Heart left ventricle (tissue), 13 donors: ENCODE measurements at regions not wholly inside any gene's neighbourhood (a gene's known extent, or its start where the extent isn't known, plus 50 kb on each side); places are given as distances from the start of the nearest gene placed in this dataset.

Experiments
- POLR2A ChIP-seq, 2 donors: fragments of 450-650 bp; IDR thresholded peaks; one replicate each; pipeline ENCODE4 v1.6.1; 2017; ENCODE audit warnings: antibody characterized with exemption in 2 of 2, mild to moderate bottlenecking in 2 of 2, moderate library complexity in 2 of 2
- TF ChIP-seq, protein P1 (sequence below), 12 donors: fragments of 200-600 bp; sonication (generic) in 4 of 12; IDR thresholded peaks; one replicate each; pipeline versions ENCODE4 v1.5.0 to v1.8.0; 2018 to 2022; ENCODE audit warnings: antibody characterized with exemption in 12 of 12, mild to moderate bottlenecking in 5 of 12
- donor health status: ischemic (EF 13 %, LVEDD 7.1; RV severe dilation, severe dysfunction).
- donor health status: DM: no; HTN: yes; CAD: no.
- donor health status: DM: no; HTN: no; CAD: no.
- donor health status: ischemic (EF 25% LVEDD 6.9; RV normal size, moderate dysfunction).
- donor health status: ischemic (EF 25% LVEDD 5.7; RV mildly dilated, moderate dysfunction).
- donor health status: ischemic (EF 35%, LVEDD 5.7; RV mildly dilated, moderate dysfunction).
- donor health status: nonischemic (EF 11% LVEDD 7.7; RV severe dilation, severe dysfunction).
- donor health status: DM: yes; HTN: yes; CAD: no.
- donor health status: PGD.
- donor health status: ischemic (EF 29% LVEDD 5.4; RV normal size, mild dysfunction).
- donor health status: nonischemic (EF 23%, LVEDD 6.1; RV moderate dilation, normal function).

DNA sequence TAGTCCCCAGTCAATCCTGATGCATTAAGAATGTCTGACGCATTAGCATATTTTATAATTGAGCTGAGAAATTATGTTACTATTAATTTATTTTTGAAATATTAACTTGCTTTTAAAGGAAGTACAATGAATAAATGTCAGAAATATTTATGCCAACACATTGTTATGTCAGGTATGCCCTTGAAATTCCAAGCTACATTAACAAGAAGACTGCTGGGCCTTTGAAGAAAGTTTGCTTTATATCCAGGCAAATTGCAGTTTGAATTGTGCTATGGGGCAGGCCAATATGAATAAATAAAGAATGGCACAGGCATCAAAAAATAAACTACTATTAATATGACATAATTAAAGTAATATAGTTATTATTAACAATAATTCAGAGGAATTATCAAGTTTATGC, 1391.3 kb downstream of the PLA2G4A start:
- TF ChIP-seq, protein P1, sequence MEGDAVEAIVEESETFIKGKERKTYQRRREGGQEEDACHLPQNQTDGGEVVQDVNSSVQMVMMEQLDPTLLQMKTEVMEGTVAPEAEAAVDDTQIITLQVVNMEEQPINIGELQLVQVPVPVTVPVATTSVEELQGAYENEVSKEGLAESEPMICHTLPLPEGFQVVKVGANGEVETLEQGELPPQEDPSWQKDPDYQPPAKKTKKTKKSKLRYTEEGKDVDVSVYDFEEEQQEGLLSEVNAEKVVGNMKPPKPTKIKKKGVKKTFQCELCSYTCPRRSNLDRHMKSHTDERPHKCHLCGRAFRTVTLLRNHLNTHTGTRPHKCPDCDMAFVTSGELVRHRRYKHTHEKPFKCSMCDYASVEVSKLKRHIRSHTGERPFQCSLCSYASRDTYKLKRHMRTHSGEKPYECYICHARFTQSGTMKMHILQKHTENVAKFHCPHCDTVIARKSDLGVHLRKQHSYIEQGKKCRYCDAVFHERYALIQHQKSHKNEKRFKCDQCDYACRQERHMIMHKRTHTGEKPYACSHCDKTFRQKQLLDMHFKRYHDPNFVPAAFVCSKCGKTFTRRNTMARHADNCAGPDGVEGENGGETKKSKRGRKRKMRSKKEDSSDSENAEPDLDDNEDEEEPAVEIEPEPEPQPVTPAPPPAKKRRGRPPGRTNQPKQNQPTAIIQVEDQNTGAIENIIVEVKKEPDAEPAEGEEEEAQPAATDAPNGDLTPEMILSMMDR (IDR thresholded peaks at IDR 0.05) = no peak
- TF ChIP-seq POLR2A (IDR thresholded peaks at IDR 0.05) = no peak
